Naive B cell (primary cell): ENCODE measurements at regions not wholly inside any gene's neighbourhood (a gene's known extent, or its start where the extent isn't known, plus 50 kb on each side); places are given as distances from the start of the nearest gene placed in this dataset.
A peak's percentile ranks its signal among the peaks of the same experiment; 100 is the strongest.
"Not testable (repeated sequence)": the region's sequence is repeated elsewhere in the genome, so short reads cannot be mapped to it uniquely, and the experiment has no call there.

ENCODE experiments used
- ATAC-seq, 2 donors: fragments of 150-1000 bp; cut with Tn5 transposase; 2 replicates each; pipeline ENCODE4 v1.10.0; 2021; ENCODE audit warnings: low read depth in 2 of 2, mild to moderate bottlenecking in 2 of 2, moderate library complexity in 2 of 2
- DNase-seq: peaks from one replicate; pipeline ENCODE4 v3.0.0; 2022
- H3K27ac Mint-ChIP-seq, 6 donors: one replicate each; pipeline ENCODE4 v1.8.0; 2020 to 2022; ENCODE audit warnings: mild to moderate bottlenecking in 6 of 6, mixed read lengths in 6 of 6, moderate library complexity in 5 of 6, inconsistent platforms in 2 of 6
- H3K27me3 Mint-ChIP-seq, 3 donors: one replicate each; pipeline ENCODE4 v1.8.0; 2021 to 2022; ENCODE audit warnings: mixed read lengths in 3 of 3, mild to moderate bottlenecking in 1 of 3
- H3K36me3 Mint-ChIP-seq, 2 donors: one replicate each; pipeline ENCODE4 v1.8.0; 2020 to 2022; ENCODE audit warnings: mixed read lengths in 2 of 2, inconsistent platforms in 1 of 2, mild to moderate bottlenecking in 1 of 2
- H3K4me1 Mint-ChIP-seq, 3 donors: one replicate each; pipeline ENCODE4 v1.8.0; 2020 to 2022; ENCODE audit warnings: mixed read lengths in 3 of 3, inconsistent platforms in 1 of 3, mild to moderate bottlenecking in 1 of 3, moderate library complexity in 1 of 3
- H3K4me3 Mint-ChIP-seq, 8 donors: one replicate each; pipeline ENCODE4 v1.8.0; 2020 to 2022; ENCODE audit warnings: mild to moderate bottlenecking in 8 of 8, mixed read lengths in 8 of 8, moderate library complexity in 8 of 8, inconsistent platforms in 2 of 8
- H3K9me3 Mint-ChIP-seq, 7 donors: one replicate each; pipeline ENCODE4 v1.8.0; 2020 to 2022; ENCODE audit warnings: mixed read lengths in 7 of 7, mild to moderate bottlenecking in 5 of 7, inconsistent platforms in 2 of 7, moderate library complexity in 1 of 7

GRCh38 chr15:22224961-22225360 lies 144.6 kb downstream of the OR4M2 start:
- Mint-ChIP-seq H3K27me3 (peaks cover 11 to 50% (median 37%) of the 10 kb centered on the region in 3 donors), H3K4me1 (peaks cover 8 to 13% (median 12%) of the 10 kb centered on the region in 3 donors), H3K27ac (peak overlapping the region in 2 of 6 donors; percentile 11 to 42)
- DNase-seq, H3K4me3 Mint-ChIP-seq, H3K9me3 Mint-ChIP-seq, ATAC-seq, H3K36me3 Mint-ChIP-seq: not testable (repeated sequence)

GRCh38 chr15:22226034-22226790 lies 145.9 kb downstream of the OR4M2 start:
- Mint-ChIP-seq H3K4me1 (peaks cover 3 to 12% (median 9%) of the 10 kb centered on the region in 3 donors), H3K27ac (no peak overlapping the region)

GRCh38 chr15:22227411-22228100 lies 147.2 kb downstream of the OR4M2 start:
- Mint-ChIP-seq H3K36me3 (no peaks in the 10 kb centered on the region), H3K27me3 (peaks cover 11 to 58% (median 32%) of the 10 kb centered on the region in 3 donors), H3K9me3 (no peaks in the 10 kb centered on the region), H3K4me1 (peaks cover 0 to 10% (median 6%) of the 10 kb centered on the region in 3 donors), H3K4me3 (no peak overlapping the region), H3K27ac (peak overlapping the region in 1 of 6 donors; percentile 9)
- ATAC-seq (no peak), DNase-seq (no peak)

More at GRCh38 chr15:22226034-22226790, 145.9 kb downstream of the OR4M2 start:
- ATAC-seq (no peak), DNase-seq (no peak)
- Mint-ChIP-seq H3K36me3 (no peaks in the 10 kb centered on the region), H3K9me3 (no peaks in the 10 kb centered on the region), H3K27me3 (peaks cover 11 to 50% (median 37%) of the 10 kb centered on the region in 3 donors), H3K4me3 (no peak overlapping the region)

GRCh38 chr15:22228101-22228762 lies 147.9 kb downstream of the OR4M2 start:
- DNase-seq (no peak), ATAC-seq (no peak)
- Mint-ChIP-seq H3K9me3 (peaks cover 0 to 3% (median 0%) of the 10 kb centered on the region in 7 donors), H3K36me3 (no peaks in the 10 kb centered on the region), H3K27ac (peak overlapping the region in 1 of 6 donors; percentile 8), H3K27me3 (peaks cover 11 to 61% (median 29%) of the 10 kb centered on the region in 3 donors), H3K4me3 (no peak overlapping the region), H3K4me1 (peaks cover 0 to 9% (median 6%) of the 10 kb centered on the region in 3 donors)

DNA sequence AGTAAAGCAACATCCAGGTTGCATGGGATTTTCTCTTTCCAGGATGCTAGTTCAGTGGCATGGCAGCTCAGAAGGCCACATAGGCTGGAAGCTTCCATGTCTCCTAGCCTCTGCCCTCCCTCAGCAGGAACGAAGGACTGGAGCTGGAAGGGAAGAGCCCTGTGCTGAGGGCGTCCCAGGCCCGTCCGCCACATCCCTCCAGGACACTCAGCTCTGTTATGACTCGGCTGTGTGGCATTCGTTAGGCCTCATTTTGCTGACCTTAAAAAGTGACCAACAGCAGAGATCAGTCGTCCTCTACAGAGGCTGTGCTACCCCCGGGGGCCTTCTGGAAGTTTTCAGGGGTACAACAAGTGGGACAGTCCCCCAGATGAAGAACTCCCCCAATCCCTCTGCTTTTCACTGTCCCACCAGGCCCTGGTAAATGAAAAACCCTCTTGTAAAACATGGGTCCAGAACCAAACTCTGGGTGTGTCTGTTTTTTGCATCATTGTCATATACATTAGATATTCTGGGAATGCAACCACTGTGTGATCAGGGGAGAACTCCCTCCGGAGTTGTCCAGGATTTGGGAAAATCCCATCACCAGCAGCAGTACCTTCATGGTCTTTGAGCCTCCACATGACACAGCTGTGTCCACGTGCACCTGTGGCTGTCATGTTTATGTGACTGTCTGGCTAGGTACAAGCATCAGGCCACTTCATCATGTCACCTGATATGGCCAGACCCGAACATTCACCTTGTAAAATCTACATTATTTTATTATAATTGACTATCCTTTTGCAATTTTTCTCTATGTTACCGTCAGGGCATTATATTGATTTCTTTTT lies 149.9 kb downstream of the OR4M2 start:
- no peak for ATAC-seq
- peaks cover 14 to 55% (median 17%) of the 10 kb centered on the region in 3 donors for H3K27me3 Mint-ChIP-seq
- no peak overlapping the region for H3K4me3 Mint-ChIP-seq
- peaks cover 0 to 2% (median 0%) of the 10 kb centered on the region in 3 donors for H3K4me1 Mint-ChIP-seq
- DNase-seq, result no peak
- peaks cover 0 to 7% (median 0%) of the 10 kb centered on the region in 7 donors for H3K9me3 Mint-ChIP-seq
- no peaks in the 10 kb centered on the region for H3K36me3 Mint-ChIP-seq
- no peak overlapping the region for H3K27ac Mint-ChIP-seq

DNA sequence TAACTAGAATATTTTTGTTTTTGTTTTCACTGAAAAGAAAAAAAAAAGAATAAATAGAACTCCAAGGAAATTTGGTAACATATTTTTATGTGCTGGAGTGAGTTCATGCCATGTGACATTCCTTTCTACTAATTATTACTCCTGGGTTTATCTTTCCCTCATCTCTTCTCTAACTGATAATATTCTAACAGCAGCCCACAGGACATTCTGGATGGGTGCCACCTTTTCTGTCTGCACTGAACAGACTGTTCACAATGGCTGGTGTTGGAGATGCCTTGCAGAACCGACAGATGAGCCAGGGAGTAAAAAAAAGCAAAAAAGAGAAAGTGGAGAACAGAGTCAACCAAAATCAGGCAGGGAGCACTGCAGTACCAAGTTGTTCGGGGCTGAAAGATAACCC lies 151.3 kb downstream of the OR4M2 start:
- Mint-ChIP-seq H3K9me3 (peaks cover 0 to 13% (median 0%) of the 10 kb centered on the region in 7 donors), H3K27ac (peak overlapping the region in 1 of 6 donors; percentile 9), H3K27me3 (peaks cover 4 to 47% (median 12%) of the 10 kb centered on the region in 3 donors), H3K4me3 (no peak overlapping the region), H3K4me1 (no peaks in the 10 kb centered on the region), H3K36me3 (no peaks in the 10 kb centered on the region)
- no peak for DNase-seq
- ATAC-seq, result no peak

DNA sequence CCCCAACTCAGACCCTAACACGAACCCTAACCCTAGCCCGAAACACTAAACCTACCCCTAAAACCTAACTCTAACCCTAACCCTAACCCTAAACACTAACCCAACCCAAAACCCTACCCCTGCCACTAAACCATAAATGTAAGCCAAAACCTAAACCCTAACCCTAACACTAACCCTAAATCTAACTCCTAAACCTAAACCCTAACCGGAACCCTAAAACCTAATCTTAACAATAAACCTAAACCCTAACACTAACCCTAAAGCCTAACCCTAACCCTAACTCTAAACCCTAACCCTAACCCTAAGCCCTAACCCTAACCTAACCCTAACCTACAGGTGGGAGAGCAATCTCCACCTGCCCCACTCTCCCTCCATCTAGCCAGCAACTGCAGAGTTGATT lies 152.3 kb downstream of the OR4M2 start:
- Mint-ChIP-seq H3K27ac (no peak overlapping the region), H3K36me3 (no peaks in the 10 kb centered on the region), H3K27me3 (peaks cover 3 to 45% (median 13%) of the 10 kb centered on the region in 3 donors), H3K4me3 (no peak overlapping the region), H3K4me1 (no peaks in the 10 kb centered on the region), H3K9me3 (peaks cover 0 to 13% (median 0%) of the 10 kb centered on the region in 7 donors)
- DNase-seq (no peak), ATAC-seq (no peak)

DNA sequence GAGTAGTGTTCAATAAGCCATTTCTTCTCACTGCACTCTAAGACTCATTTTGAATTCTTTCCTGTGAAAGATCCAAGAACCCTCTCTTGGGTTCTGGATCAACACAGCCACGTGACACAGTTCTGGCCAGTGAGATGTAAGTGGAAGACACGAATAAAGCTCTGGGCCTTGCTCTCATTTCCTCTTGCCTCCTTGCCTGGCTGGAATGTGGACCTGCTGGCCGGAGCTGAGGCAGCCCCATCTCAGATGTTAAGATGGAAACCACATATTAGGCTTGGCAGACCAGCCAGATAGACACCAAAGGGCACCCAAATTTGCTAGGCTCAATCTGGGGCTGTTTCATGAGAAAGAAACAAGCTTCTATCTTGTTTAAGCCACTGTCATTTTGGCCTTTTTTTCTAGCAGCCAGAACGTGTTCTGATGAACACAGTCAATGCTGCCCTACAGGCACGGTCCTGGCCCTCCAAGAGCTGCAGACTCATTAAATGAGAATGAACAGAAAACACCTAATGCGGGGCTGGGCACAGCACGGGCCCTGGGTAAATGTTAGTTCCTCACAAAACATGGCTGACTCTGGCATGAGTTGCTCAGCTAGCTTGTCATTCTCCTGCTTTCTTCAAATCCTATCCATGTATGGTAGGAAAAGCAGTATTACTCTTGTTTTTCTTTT lies 155.1 kb downstream of the OR4M2 start:
- Mint-ChIP-seq H3K27me3 (peaks cover 9 to 39% (median 19%) of the 10 kb centered on the region in 3 donors), H3K9me3 (peaks cover 0 to 13% (median 0%) of the 10 kb centered on the region in 7 donors), H3K27ac (peak overlapping the region in 1 of 6 donors; percentile 9)
- not testable (repeated sequence) for H3K36me3 Mint-ChIP-seq, H3K4me1 Mint-ChIP-seq, H3K4me3 Mint-ChIP-seq, DNase-seq, ATAC-seq

- H3K27ac Mint-ChIP-seq, result no peak overlapping the region
Observed at GRCh38 chr15:22236469-22236868, 156.1 kb downstream of the OR4M2 start.

DNA sequence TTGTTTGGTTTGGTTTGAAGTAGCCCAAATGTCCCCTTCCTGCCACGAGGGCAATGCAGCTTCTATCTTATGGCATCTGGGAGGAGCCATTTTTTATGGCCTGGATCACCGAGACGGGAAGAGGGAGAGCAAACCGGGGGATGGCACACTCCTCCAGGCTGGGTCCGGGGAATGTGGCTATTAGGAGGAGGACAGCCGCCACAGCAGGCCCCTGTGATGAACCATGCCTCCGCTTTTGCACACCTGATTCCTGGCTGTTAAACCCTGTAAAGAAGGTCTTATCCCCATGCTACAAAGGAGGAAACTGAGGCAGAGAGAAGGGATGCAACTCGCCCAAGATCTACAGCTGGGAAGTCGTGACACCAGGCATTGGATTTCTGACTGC lies 157.6 kb downstream of the OR4M2 start:
- ATAC-seq (no peak), DNase-seq (no peak)
- H3K9me3 Mint-ChIP-seq, result peaks cover 0 to 13% (median 0%) of the 10 kb centered on the region in 7 donors
- peak overlapping the region in 1 of 6 donors; percentile 86 for H3K27ac Mint-ChIP-seq
- H3K4me1 Mint-ChIP-seq, result peaks cover 0 to 4% (median 0%) of the 10 kb centered on the region in 3 donors
- peaks cover 9 to 27% (median 15%) of the 10 kb centered on the region in 3 donors for H3K27me3 Mint-ChIP-seq
- H3K36me3 Mint-ChIP-seq, result no peaks in the 10 kb centered on the region
- H3K4me3 Mint-ChIP-seq, result no peak overlapping the region

More at GRCh38 chr15:22236469-22236868, 156.1 kb downstream of the OR4M2 start:
- Mint-ChIP-seq H3K27me3 (peaks cover 9 to 39% (median 15%) of the 10 kb centered on the region in 3 donors), H3K4me1 (peaks cover 0 to 4% (median 0%) of the 10 kb centered on the region in 3 donors), H3K4me3 (no peak overlapping the region), H3K36me3 (no peaks in the 10 kb centered on the region), H3K9me3 (peaks cover 0 to 13% (median 0%) of the 10 kb centered on the region in 7 donors)
- ATAC-seq, result no peak
- DNase-seq, result no peak

DNA sequence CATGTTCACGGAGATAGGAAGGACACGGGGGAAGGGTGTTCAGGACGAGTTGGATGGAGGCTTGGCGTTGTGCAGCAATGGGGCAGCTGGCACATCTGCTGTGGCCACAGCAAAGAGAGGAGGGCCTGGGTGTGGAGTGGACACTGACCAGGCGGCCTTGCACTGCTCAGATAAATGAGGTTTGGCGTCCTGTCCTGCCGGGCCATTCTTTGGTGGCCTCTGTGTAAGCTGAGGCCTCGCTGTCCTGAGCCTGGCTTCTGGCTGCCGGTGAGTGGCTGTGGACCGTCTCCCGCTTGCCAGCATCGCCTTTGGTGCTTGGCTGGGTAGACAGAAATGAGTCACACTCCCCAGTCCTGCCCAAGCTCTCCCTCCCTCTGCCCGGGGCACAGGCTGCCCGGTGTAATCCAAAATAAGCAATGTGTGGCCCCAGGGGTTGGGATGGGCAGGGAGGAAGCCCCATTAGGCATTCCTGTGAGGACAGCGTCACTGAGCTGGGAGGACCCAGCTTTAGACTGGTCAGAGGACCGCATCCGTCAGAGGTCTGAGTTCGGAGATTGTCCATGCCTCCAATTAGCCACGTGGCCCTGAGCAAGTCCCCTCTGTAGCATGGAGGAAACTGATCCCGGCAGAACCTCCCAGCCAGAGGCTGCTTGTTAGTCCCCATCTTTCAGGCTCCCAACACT lies 158.1 kb downstream of the OR4M2 start:
- not testable (repeated sequence) for H3K4me1 Mint-ChIP-seq, H3K4me3 Mint-ChIP-seq, DNase-seq, ATAC-seq, H3K36me3 Mint-ChIP-seq
- peaks cover 0 to 13% (median 0%) of the 10 kb centered on the region in 7 donors for H3K9me3 Mint-ChIP-seq
- peak overlapping the region in 1 of 6 donors; percentile 86 for H3K27ac Mint-ChIP-seq
- peaks cover 9 to 30% (median 19%) of the 10 kb centered on the region in 3 donors for H3K27me3 Mint-ChIP-seq
